ENCODE measurements at regions not wholly inside any gene's neighbourhood (a gene's known extent, or its start where the extent isn't known, plus 50 kb on each side); places are given as distances from the start of the nearest gene placed in this dataset.

GRCh38 chr5:38023799-38024198 is 184.0 kb upstream of the GDNF start:
- WGBS, 2 experiments (ENCODE audit: insufficient coverage in 1 of 2, insufficient read length in 1 of 2): 60 to 64% methylated on average over 3 to 4 of the region's 4 CpGs
- no peaks in the 10 kb centered on the region for H3K4me1 Mint-ChIP-seq
- no peak for DNase-seq
- no peaks in the 10 kb centered on the region for H3K36me3 Mint-ChIP-seq (ENCODE audit: low read depth)
- no peaks in the 10 kb centered on the region for H3K9me3 Mint-ChIP-seq
- Histone ChIP-seq H3K9ac (ENCODE audit: extremely low read depth, low read length, poor library complexity, severe bottlenecking) (no peak overlapping the region), H3K36me3 (ENCODE audit: control insufficient read depth, insufficient read depth, low read length) (no peaks in the 10 kb centered on the region), H3K27me3 (ENCODE audit: control insufficient read depth, insufficient read depth, low read length, poor library complexity, severe bottlenecking) (no peaks in the 10 kb centered on the region), H3K4me3 (ENCODE audit: low read length) (no peak overlapping the region), H3K4me1 (ENCODE audit: control insufficient read depth, insufficient read depth, low read length) (no peaks in the 10 kb centered on the region), H3K9me3 (ENCODE audit: control insufficient read depth, low read length) (no peaks in the 10 kb centered on the region), H3K27ac (ENCODE audit: low read depth, low read length) (no peak overlapping the region)
- no peak overlapping the region for H3K4me3 Mint-ChIP-seq
- no peak overlapping the region for H3K27ac Mint-ChIP-seq
- peak; percentile 54 for TF ChIP-seq CTCF (conservative IDR thresholded peaks at IDR 0.05)
- H3K27me3 Mint-ChIP-seq (ENCODE audit: insufficient read depth): no peaks in the 10 kb centered on the region

GRCh38 chr5:38023371-38023770 is 183.5 kb upstream of the GDNF start:
- Histone ChIP-seq H3K4me1 (ENCODE audit: control insufficient read depth, insufficient read depth, low read length) (no peaks in the 10 kb centered on the region), H3K27me3 (ENCODE audit: control insufficient read depth, insufficient read depth, low read length, poor library complexity, severe bottlenecking) (no peaks in the 10 kb centered on the region), H3K27ac (ENCODE audit: low read depth, low read length) (no peak overlapping the region), H3K9ac (ENCODE audit: extremely low read depth, low read length, poor library complexity, severe bottlenecking) (no peak overlapping the region), H3K4me3 (ENCODE audit: low read length) (no peak overlapping the region), H3K36me3 (ENCODE audit: control insufficient read depth, insufficient read depth, low read length) (no peaks in the 10 kb centered on the region), H3K9me3 (ENCODE audit: control insufficient read depth, low read length) (no peaks in the 10 kb centered on the region)
- Mint-ChIP-seq H3K4me1 (no peaks in the 10 kb centered on the region), H3K9me3 (no peaks in the 10 kb centered on the region), H3K27me3 (ENCODE audit: insufficient read depth) (no peaks in the 10 kb centered on the region), H3K27ac (no peak overlapping the region), H3K4me3 (no peak overlapping the region), H3K36me3 (ENCODE audit: low read depth) (no peaks in the 10 kb centered on the region)
- TF ChIP-seq CTCF (conservative IDR thresholded peaks at IDR 0.05): no peak
- no peak for DNase-seq
- 96% methylated on average over 4 of the region's 4 CpGs; no CpG with 5 or more reads in 1 of the 2 experiments for WGBS, 2 experiments (ENCODE audit: insufficient coverage in 1 of 2, insufficient read length in 1 of 2)

- Mint-ChIP-seq H3K9me3 (no peaks in the 10 kb centered on the region), H3K27me3 (ENCODE audit: insufficient read depth) (no peaks in the 10 kb centered on the region), H3K27ac (no peak overlapping the region), H3K4me3 (no peak overlapping the region), H3K4me1 (no peaks in the 10 kb centered on the region), H3K36me3 (ENCODE audit: low read depth) (no peaks in the 10 kb centered on the region)
- H3K36me3 ChIP-seq (ENCODE audit: control insufficient read depth, insufficient read depth, low read length): no peaks in the 10 kb centered on the region
- no peak overlapping the region for H3K9ac ChIP-seq (ENCODE audit: extremely low read depth, low read length, poor library complexity, severe bottlenecking)
- H3K27me3 ChIP-seq (ENCODE audit: control insufficient read depth, insufficient read depth, low read length, poor library complexity, severe bottlenecking): no peaks in the 10 kb centered on the region
- no peak for DNase-seq
- H3K27ac ChIP-seq (ENCODE audit: low read depth, low read length): no peak overlapping the region
- no peaks in the 10 kb centered on the region for H3K9me3 ChIP-seq (ENCODE audit: control insufficient read depth, low read length)
- WGBS, 2 experiments (ENCODE audit: insufficient coverage in 1 of 2, insufficient read length in 1 of 2): 89 to 90% methylated on average over 3 to 4 of the region's 4 CpGs
- H3K4me1 ChIP-seq (ENCODE audit: control insufficient read depth, insufficient read depth, low read length): no peaks in the 10 kb centered on the region
- no peak for TF ChIP-seq CTCF (conservative IDR thresholded peaks at IDR 0.05)
- no peak overlapping the region for H3K4me3 ChIP-seq (ENCODE audit: low read length)
Measured at GRCh38 chr5:38022631-38023030, 182.8 kb upstream of the GDNF start.
